NCI-H1436 (cell line): ENCODE measurements at regions not wholly inside any gene's neighbourhood (a gene's known extent, or its start where the extent isn't known, plus 50 kb on each side); places are given as distances from the start of the nearest gene placed in this dataset.

Source experiments
- DNase-seq: peaks from one replicate; lab custom pipeline; 2025; lab: John Stamatoyannopoulos, UW

- no peak for DNase-seq
Measured at GRCh38 chr14:25756876-25757275, 706.9 kb upstream of the STXBP6 start.

- DNase-seq, result no peak
Measured at GRCh38 chr14:25753130-25753529, 703.2 kb upstream of the STXBP6 start.

- DNase-seq, result no peak
Measured at GRCh38 chr14:25750436-25750835, 700.5 kb upstream of the STXBP6 start.
